Muscle layer of colon (tissue), 2 donors: ENCODE measurements at regions not wholly inside any gene's neighbourhood (a gene's known extent, or its start where the extent isn't known, plus 50 kb on each side); places are given as distances from the start of the nearest gene placed in this dataset.

Source experiments
- H3K27ac ChIP-seq: one replicate; pipeline ENCODE4 v1.7.0; 2013; ENCODE audit warnings: low read depth, mild to moderate bottlenecking, low read length, moderate library complexity
- H3K27me3 ChIP-seq, 2 donors: one replicate each; pipeline ENCODE4 v1.7.0; 2013; ENCODE audit warnings: low read length in 2 of 2, mild to moderate bottlenecking in 2 of 2; ENCODE audit not compliant: insufficient read depth in 2 of 2, control insufficient read depth in 1 of 2
- H3K36me3 ChIP-seq: one replicate; pipeline ENCODE4 v1.7.0; 2013; ENCODE audit warnings: mild to moderate bottlenecking, low read length; ENCODE audit not compliant: insufficient read depth
- H3K4me1 ChIP-seq: one replicate; pipeline ENCODE4 v1.7.0; 2013; ENCODE audit warnings: mild to moderate bottlenecking, low read length; ENCODE audit not compliant: insufficient read depth
- H3K4me3 ChIP-seq, 2 donors: one replicate each; pipeline ENCODE4 v1.7.0; 2013; ENCODE audit warnings: low read length in 2 of 2, low read depth in 1 of 2, mild to moderate bottlenecking in 1 of 2, moderate library complexity in 1 of 2
- H3K9ac ChIP-seq: one replicate; pipeline ENCODE4 v1.7.0; 2013; ENCODE audit warnings: low read length
- H3K9me3 ChIP-seq: one replicate; pipeline ENCODE4 v1.7.0; 2013; ENCODE audit warnings: mild to moderate bottlenecking, low read length
- donor health status: abdominal sarcoma.
- donor health status: Adenocarcinoma of cecum.

- no peaks in the 10 kb centered on the region for H3K27me3 ChIP-seq
Measured at GRCh38 chr4:53919535-53919934, 144.9 kb downstream of the CHIC2 start.

GRCh38 chr4:53917729-53918128 is 146.7 kb downstream of the CHIC2 start:
- Histone ChIP-seq H3K9me3 (no peaks in the 10 kb centered on the region), H3K9ac (no peak overlapping the region), H3K27me3 (no peaks in the 10 kb centered on the region), H3K4me1 (no peaks in the 10 kb centered on the region), H3K4me3 (no peak overlapping the region), H3K36me3 (no peaks in the 10 kb centered on the region), H3K27ac (no peak overlapping the region)

More at GRCh38 chr4:53919535-53919934, 144.9 kb downstream of the CHIC2 start:
- Histone ChIP-seq H3K36me3 (no peaks in the 10 kb centered on the region), H3K4me3 (no peak overlapping the region), H3K9ac (no peak overlapping the region), H3K27ac (no peak overlapping the region), H3K4me1 (no peaks in the 10 kb centered on the region), H3K9me3 (no peaks in the 10 kb centered on the region)

GRCh38 chr4:53916431-53916889 is 147.9 kb downstream of the CHIC2 start:
- Histone ChIP-seq H3K27me3 (no peaks in the 10 kb centered on the region), H3K27ac (no peak overlapping the region), H3K4me1 (no peaks in the 10 kb centered on the region), H3K9me3 (no peaks in the 10 kb centered on the region), H3K9ac (no peak overlapping the region), H3K4me3 (no peak overlapping the region), H3K36me3 (no peaks in the 10 kb centered on the region)

GRCh38 chr4:53914313-53915016 is 149.9 kb downstream of the CHIC2 start:
- H3K9me3 ChIP-seq, result no peaks in the 10 kb centered on the region
- H3K4me3 ChIP-seq, result no peak overlapping the region
- no peaks in the 10 kb centered on the region for H3K36me3 ChIP-seq
- H3K9ac ChIP-seq, result no peak overlapping the region
- no peaks in the 10 kb centered on the region for H3K4me1 ChIP-seq
- no peaks in the 10 kb centered on the region for H3K27me3 ChIP-seq
- H3K27ac ChIP-seq, result no peak overlapping the region

- Histone ChIP-seq H3K36me3 (no peaks in the 10 kb centered on the region), H3K9ac (no peak overlapping the region), H3K4me3 (no peak overlapping the region), H3K27me3 (peaks cover 0 to 3% of the 10 kb centered on the region in 2 donors), H3K27ac (no peak overlapping the region), H3K9me3 (no peaks in the 10 kb centered on the region), H3K4me1 (peaks cover 3% of the 10 kb centered on the region)
Measured at GRCh38 chr4:53913771-53914170, 150.6 kb downstream of the CHIC2 start.

GRCh38 chr4:53912766-53913497 is 151.5 kb downstream of the CHIC2 start:
- H3K36me3 ChIP-seq, result no peaks in the 10 kb centered on the region
- H3K27me3 ChIP-seq, result peaks cover 0 to 9% of the 10 kb centered on the region in 2 donors
- no peak overlapping the region for H3K9ac ChIP-seq
- peaks cover 6% of the 10 kb centered on the region for H3K4me1 ChIP-seq
- H3K9me3 ChIP-seq, result no peaks in the 10 kb centered on the region
- no peak overlapping the region for H3K4me3 ChIP-seq
- no peak overlapping the region for H3K27ac ChIP-seq

- Histone ChIP-seq H3K36me3 (no peaks in the 10 kb centered on the region), H3K27me3 (peaks cover 6 to 9% of the 10 kb centered on the region in 2 donors), H3K9ac (peak overlapping the region; percentile 10), H3K9me3 (no peaks in the 10 kb centered on the region), H3K27ac (no peak overlapping the region), H3K4me1 (peaks cover 17% of the 10 kb centered on the region), H3K4me3 (peak overlapping the region in 1 of 2 donors; percentile 34)
Measured at GRCh38 chr4:53908661-53909078, 155.7 kb downstream of the CHIC2 start.

- Histone ChIP-seq H3K4me3 (no peak overlapping the region), H3K9me3 (no peaks in the 10 kb centered on the region), H3K9ac (no peak overlapping the region), H3K27ac (no peak overlapping the region), H3K4me1 (peaks cover 17% of the 10 kb centered on the region), H3K27me3 (peaks cover 6 to 9% of the 10 kb centered on the region in 2 donors), H3K36me3 (no peaks in the 10 kb centered on the region)
Measured at GRCh38 chr4:53907772-53908171, 156.6 kb downstream of the CHIC2 start.

GRCh38 chr4:53906606-53907190 is 157.7 kb downstream of the CHIC2 start:
- H3K4me1 ChIP-seq, result peaks cover 17% of the 10 kb centered on the region
- no peak overlapping the region for H3K9ac ChIP-seq
- no peaks in the 10 kb centered on the region for H3K36me3 ChIP-seq
- H3K27me3 ChIP-seq, result peaks cover 6 to 9% of the 10 kb centered on the region in 2 donors
- no peaks in the 10 kb centered on the region for H3K9me3 ChIP-seq
- no peak overlapping the region for H3K27ac ChIP-seq
- H3K4me3 ChIP-seq, result no peak overlapping the region

- Histone ChIP-seq H3K9me3 (no peaks in the 10 kb centered on the region), H3K9ac (no peak overlapping the region), H3K27ac (no peak overlapping the region)
Measured at GRCh38 chr4:53905941-53906377, 158.4 kb downstream of the CHIC2 start.

GRCh38 chr4:53905276-53905940 is 159.0 kb downstream of the CHIC2 start:
- Histone ChIP-seq H3K4me1 (peaks cover 23% of the 10 kb centered on the region), H3K9me3 (no peaks in the 10 kb centered on the region), H3K27ac (no peak overlapping the region)

More at GRCh38 chr4:53905941-53906377, 158.4 kb downstream of the CHIC2 start:
- peak overlapping the region in 1 of 2 donors; percentile 34 for H3K4me3 ChIP-seq
- peaks cover 19% of the 10 kb centered on the region for H3K4me1 ChIP-seq
- no peaks in the 10 kb centered on the region for H3K36me3 ChIP-seq
- peaks cover 6 to 9% of the 10 kb centered on the region in 2 donors for H3K27me3 ChIP-seq

More at GRCh38 chr4:53905276-53905940, 159.0 kb downstream of the CHIC2 start:
- no peak overlapping the region for H3K9ac ChIP-seq
- H3K27me3 ChIP-seq, result peaks cover 6 to 9% of the 10 kb centered on the region in 2 donors
- H3K4me3 ChIP-seq, result peak overlapping the region in 1 of 2 donors; percentile 34
- no peaks in the 10 kb centered on the region for H3K36me3 ChIP-seq
